SK-N-SH (cell line): ENCODE measurements at regions not wholly inside any gene's neighbourhood (a gene's known extent, or its start where the extent isn't known, plus 50 kb on each side); places are given as distances from the start of the nearest gene placed in this dataset.

Experiments used
- CTCF ChIA-PET: fragments of 300-600, 350-600 bp; formaldehyde crosslinking; extraction: SDS; loops from one replicate; lab custom pipeline; 2021; lab: Yijun Ruan, JAX
- POLR2A ChIA-PET: fragments of 350-600 bp; sonication (Branson Sonifier 250); formaldehyde crosslinking; extraction: SDS; loops from one replicate; lab custom pipeline; 2020; ENCODE audit warnings: antibody characterized with exemption, inconsistent platforms; lab: Yijun Ruan, JAX
- DNase-seq: peaks from one replicate; pipeline ENCODE4 v3.0.0; 2012
- H2AFZ ChIP-seq: fragments of 200-600 bp; sonication (generic); 2 replicates; pipeline ENCODE4 v1.8.1; 2016; ENCODE audit warnings: antibody characterized with exemption, mild to moderate bottlenecking, low read depth
- H3F3A ChIP-seq: fragments of 200-600 bp; sonication (generic); replicated peaks from 2 replicates; pipeline ENCODE3; 2016; ENCODE audit warnings: antibody characterized with exemption, mild to moderate bottlenecking; ENCODE audit not compliant: insufficient read depth
- H3K27ac ChIP-seq, 2 experiments: fragments of 200-500 bp in 1 of 2; fragments of 200-600 bp in 1 of 2; sonication (Bioruptor generic) in 1 of 2; sonication (generic), shearing (Covaris generic) in 1 of 2; 2 replicates each; pipeline versions ENCODE4 v1.5.1 to v1.6.1; 2014 to 2016; ENCODE audit warnings: low read depth in 2 of 2, inconsistent platforms in 1 of 2, low read length in 1 of 2, mild to moderate bottlenecking in 1 of 2, mixed read lengths in 1 of 2
- H3K27me3 ChIP-seq: fragments of 200-600 bp; sonication (generic), shearing (Covaris generic); 2 replicates; pipeline ENCODE4 v1.6.1; 2016; ENCODE audit warnings: mixed run types; ENCODE audit not compliant: insufficient read depth
- H3K36me3 ChIP-seq, 2 experiments: fragments of 200-500 bp in 1 of 2; fragments of 200-600 bp in 1 of 2; sonication (Bioruptor generic) in 1 of 2; sonication (generic) in 1 of 2; replicated peaks in 1 of 2; 2 replicates each; pipeline versions ENCODE3 to v1.5.1; 2014 to 2016; ENCODE audit warnings: low read length in 1 of 2, mild to moderate bottlenecking in 1 of 2; ENCODE audit not compliant: insufficient read depth in 2 of 2, control insufficient read depth in 1 of 2
- H3K4me1 ChIP-seq, 2 experiments: fragments of 200-500 bp in 1 of 2; fragments of 200-600 bp in 1 of 2; sonication (Bioruptor generic) in 1 of 2; sonication (generic), shearing (Covaris generic) in 1 of 2; 2 replicates each; pipeline versions ENCODE4 v1.5.1 to v1.6.1; 2014 to 2016; ENCODE audit warnings: low read depth in 1 of 2, low read length in 1 of 2, mixed run types in 1 of 2; ENCODE audit not compliant: insufficient read depth in 2 of 2, control insufficient read depth in 1 of 2
- H3K4me2 ChIP-seq: fragments of 200-600 bp; sonication (generic), shearing (Covaris generic); 2 replicates; pipeline ENCODE4 v1.6.1; 2017; ENCODE audit warnings: mixed run types
- H3K4me3 ChIP-seq, 2 experiments: fragments of 200-500 bp in 1 of 2; fragments of 200-600 bp in 1 of 2; sonication (Bioruptor generic) in 1 of 2; sonication (generic), shearing (Covaris generic) in 1 of 2; 2 replicates each; pipeline versions ENCODE4 v1.5.1 to v1.8.1; 2014 to 2016; ENCODE audit warnings: low read depth in 2 of 2, inconsistent platforms in 1 of 2, low read length in 1 of 2, mild to moderate bottlenecking in 1 of 2, mixed read lengths in 1 of 2, moderate library complexity in 1 of 2
- H3K79me2 ChIP-seq: fragments of 200-600 bp; sonication (generic); 2 replicates; pipeline ENCODE4 v1.8.1; 2017; ENCODE audit warnings: mild to moderate bottlenecking; ENCODE audit not compliant: insufficient read depth
- H3K9ac ChIP-seq: fragments of 200-600 bp; sonication (generic); 2 replicates; pipeline ENCODE4 v1.6.1; 2017; ENCODE audit warnings: mixed run types
- H3K9me2 ChIP-seq: fragments of 200-600 bp; sonication (generic); 2 replicates; pipeline ENCODE4 v1.6.1; 2017; ENCODE audit warnings: mixed run types
- H3K9me3 ChIP-seq: fragments of 200-600 bp; sonication (generic); 2 replicates; pipeline ENCODE4 v1.6.1; 2017; ENCODE audit warnings: mixed run types, mild to moderate bottlenecking, moderate library complexity
- H4K20me1 ChIP-seq: fragments of 200-600 bp; sonication (generic); 2 replicates; pipeline ENCODE4 v1.6.1; 2017; ENCODE audit warnings: mild to moderate bottlenecking, mixed run types; ENCODE audit not compliant: insufficient read depth
- EZH2phosphoT487 ChIP-seq: fragments of 200-600 bp; sonication (generic); IDR thresholded peaks from 2 replicates; pipeline ENCODE4 v1.6.1; 2017; ENCODE audit warnings: low read depth, mixed run types, mild to moderate bottlenecking, antibody characterized with exemption, moderate library complexity, borderline replicate concordance
- FOSL2 ChIP-seq: IDR thresholded peaks from 2 replicates; pipeline ENCODE4 v1.4.0; 2012; ENCODE audit warnings: low read depth, mild to moderate bottlenecking, moderate library complexity, borderline replicate concordance
- FOXJ3 ChIP-seq: sonication (generic); formaldehyde crosslinking; IDR thresholded peaks from 2 replicates; pipeline ENCODE4 v1.5.1; 2020; ENCODE audit warnings: mild to moderate bottlenecking, missing genetic modification reagents
- FOXM1 ChIP-seq: IDR thresholded peaks from 2 replicates; pipeline ENCODE4 v1.4.0; 2012; ENCODE audit warnings: low read depth, mild to moderate bottlenecking
- GABPA ChIP-seq: IDR thresholded peaks from 2 replicates; pipeline ENCODE4 v1.4.0; 2012; ENCODE audit warnings: low read depth, mild to moderate bottlenecking
- GATA2 ChIP-seq: sonication (generic); formaldehyde crosslinking; IDR thresholded peaks from 2 replicates; pipeline ENCODE4 v1.5.0; 2020; ENCODE audit warnings: mild to moderate bottlenecking, missing genetic modification reagents
- JUND ChIP-seq: IDR thresholded peaks from 2 replicates; pipeline ENCODE4 v1.4.0; 2012
- MEF2A ChIP-seq: IDR thresholded peaks from 2 replicates; pipeline ENCODE4 v1.4.0; 2012; ENCODE audit warnings: low read depth, borderline replicate concordance
- MXI1 ChIP-seq: IDR thresholded peaks from 2 replicates; pipeline ENCODE4 v1.6.1; 2012; ENCODE audit warnings: mild to moderate bottlenecking, low read depth, low read length, improper control_type of control experiment
- NRF1 ChIP-seq: IDR thresholded peaks from 2 replicates; pipeline ENCODE4 v1.6.1; 2012; ENCODE audit warnings: low read depth, mild to moderate bottlenecking, low read length
- POLR2AphosphoS5 ChIP-seq: IDR thresholded peaks from 2 replicates; pipeline ENCODE4 v1.6.1; 2012; ENCODE audit warnings: low read depth, low read length
- RFX5 ChIP-seq: IDR thresholded peaks from 2 replicates; pipeline ENCODE4 v1.6.1; 2012; ENCODE audit warnings: mild to moderate bottlenecking, improper control_type of control experiment, low read length
- SIN3A ChIP-seq: IDR thresholded peaks from 2 replicates; pipeline ENCODE4 v1.6.1; 2012; ENCODE audit warnings: low read depth, mild to moderate bottlenecking, low read length, moderate library complexity, borderline replicate concordance
- TAF1 ChIP-seq: IDR thresholded peaks from 2 replicates; pipeline ENCODE4 v1.6.1; 2012; ENCODE audit warnings: low read depth, mild to moderate bottlenecking, low read length, moderate library complexity, borderline replicate concordance
- TCF12 ChIP-seq: IDR thresholded peaks from 2 replicates; pipeline ENCODE4 v1.4.0; 2012
- TEAD4 ChIP-seq: IDR thresholded peaks from 2 replicates; pipeline ENCODE4 v1.4.0; 2012; ENCODE audit warnings: mild to moderate bottlenecking, borderline replicate concordance; ENCODE audit not compliant: insufficient read depth
- YY1 ChIP-seq: IDR thresholded peaks from 2 replicates; pipeline ENCODE4 v1.4.0; 2012; ENCODE audit warnings: low read depth, mild to moderate bottlenecking
- WGBS: methylation state at CpG from one replicate; pipeline ENCODE4 v1.1.6; 2017; ENCODE audit warnings: low lambda C conversion rate; 5-methylcytosine and 5-hydroxymethylcytosine counted together
- TF ChIP-seq, protein P1 (sequence below): IDR thresholded peaks from 2 replicates; pipeline ENCODE4; 2012
- TF ChIP-seq, protein P2 (sequence below): fragments of 150-350 bp; IDR thresholded peaks from 2 replicates; pipeline ENCODE4 v1.6.1; 2017; ENCODE audit warnings: antibody characterized with exemption, low read length, low read depth, borderline replicate concordance
- TF ChIP-seq, protein P3 (sequence below): fragments of 200-600 bp; sonication (generic); IDR thresholded peaks from 2 replicates; pipeline ENCODE4 v1.6.1; 2017; ENCODE audit warnings: antibody characterized with exemption, mild to moderate bottlenecking, moderate library complexity
- TF ChIP-seq, protein P4 (sequence below): IDR thresholded peaks from 2 replicates; pipeline ENCODE4 v1.6.1; 2012; ENCODE audit warnings: mild to moderate bottlenecking, low read depth, low read length, moderate library complexity
- TF ChIP-seq, protein P5 (sequence below): IDR thresholded peaks from 2 replicates; pipeline ENCODE4 v1.4.0; 2012; ENCODE audit warnings: low read depth

DNA sequence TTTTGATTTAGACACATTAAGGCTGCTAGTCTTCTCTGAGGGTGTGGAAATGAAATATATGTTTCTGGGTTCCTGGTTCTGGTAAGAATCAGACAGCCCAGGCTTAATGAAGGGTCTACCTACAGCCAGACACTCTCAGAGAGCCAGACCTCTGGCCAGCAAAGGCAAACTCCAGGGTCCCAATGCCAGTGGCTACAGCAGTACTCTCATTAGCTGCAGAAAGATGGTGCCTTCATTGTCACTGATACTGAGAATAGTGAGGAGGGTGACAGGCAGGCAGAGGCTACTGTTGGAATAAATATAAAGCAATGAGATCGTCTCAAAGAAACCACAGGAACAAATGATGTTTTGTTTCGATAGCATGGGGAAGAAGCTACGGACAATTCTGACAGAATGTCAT is 437.6 kb downstream of the GPM6A start:
- TF ChIP-seq GABPA (no peak), FOSL2 (no peak), SIN3A (no peak), POLR2AphosphoS5 (no peak), JUND (no peak), RFX5 (no peak), FOXJ3 (no peak)
- TF ChIP-seq, protein P1, sequence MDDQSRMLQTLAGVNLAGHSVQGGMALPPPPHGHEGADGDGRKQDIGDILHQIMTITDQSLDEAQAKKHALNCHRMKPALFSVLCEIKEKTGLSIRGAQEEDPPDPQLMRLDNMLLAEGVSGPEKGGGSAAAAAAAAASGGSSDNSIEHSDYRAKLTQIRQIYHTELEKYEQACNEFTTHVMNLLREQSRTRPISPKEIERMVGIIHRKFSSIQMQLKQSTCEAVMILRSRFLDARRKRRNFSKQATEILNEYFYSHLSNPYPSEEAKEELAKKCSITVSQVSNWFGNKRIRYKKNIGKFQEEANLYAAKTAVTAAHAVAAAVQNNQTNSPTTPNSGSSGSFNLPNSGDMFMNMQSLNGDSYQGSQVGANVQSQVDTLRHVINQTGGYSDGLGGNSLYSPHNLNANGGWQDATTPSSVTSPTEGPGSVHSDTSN, result no peak
- H3K36me3 ChIP-seq, result no peaks in the 10 kb centered on the region
- H3K4me2 ChIP-seq, result no peak overlapping the region

DNA sequence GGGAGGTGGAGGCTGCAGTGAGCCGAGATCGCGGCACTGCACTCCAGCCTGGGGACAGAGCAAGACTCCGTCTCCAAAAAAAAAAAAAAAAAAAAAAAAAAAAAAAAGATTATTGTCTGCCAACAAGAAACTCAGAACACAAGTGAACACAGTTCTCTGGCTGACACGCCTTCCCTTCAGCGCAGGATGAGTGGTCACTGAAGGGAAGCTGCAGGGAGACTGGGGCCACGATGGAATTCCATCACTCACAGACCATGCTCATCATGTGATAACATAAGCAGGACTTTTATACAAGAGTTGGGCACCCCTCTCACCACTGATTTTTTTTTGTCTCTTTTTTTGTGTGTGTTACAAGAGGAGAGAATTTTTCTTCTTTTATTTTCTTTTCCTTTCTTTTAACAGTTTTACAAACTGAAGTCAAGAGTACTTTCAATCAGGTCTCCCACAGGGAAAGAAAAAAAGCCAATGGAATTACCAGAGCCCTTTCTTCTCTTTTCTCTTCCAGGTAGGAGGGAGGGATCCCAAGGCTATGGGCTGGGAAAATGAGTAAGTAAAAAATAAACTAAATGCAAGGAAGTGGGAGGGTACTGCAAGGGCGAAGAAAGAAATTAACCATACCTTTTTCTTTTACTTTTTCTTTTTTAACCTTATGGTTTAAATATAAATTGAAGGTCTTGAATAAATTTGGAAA is 435.6 kb downstream of the GPM6A start:
- Histone ChIP-seq H3K9me2 (no peaks in the 10 kb centered on the region), H2AFZ (no peak overlapping the region), H3K27ac (no peak overlapping the region), H3K4me2 (no peak overlapping the region), H3K4me3 (no peak overlapping the region), H3K79me2 (no peaks in the 10 kb centered on the region), H3K9ac (no peak overlapping the region), H3F3A (peaks cover 3% of the 10 kb centered on the region), H3K9me3 (no peaks in the 10 kb centered on the region), H3K4me1 (no peaks in the 10 kb centered on the region), H3K36me3 (no peaks in the 10 kb centered on the region), H3K27me3 (no peaks in the 10 kb centered on the region), H4K20me1 (no peaks in the 10 kb centered on the region)
- DNase-seq, result no peak
- POLR2A ChIA-PET, result no interaction called here
- CTCF ChIA-PET, result no interaction called here
- WGBS, result 59% methylated on average over 8 of the region's 8 CpGs
- TF ChIP-seq GATA2 (CRISPR knock-in tag) (no peak), YY1 (no peak), MEF2A (no peak), GABPA (no peak), FOXM1 (no peak), TCF12 (no peak), EZH2phosphoT487 (no peak), TAF1 (no peak), TEAD4 (no peak), NRF1 (no peak), MXI1 (no peak)
- TF ChIP-seq, protein P2, sequence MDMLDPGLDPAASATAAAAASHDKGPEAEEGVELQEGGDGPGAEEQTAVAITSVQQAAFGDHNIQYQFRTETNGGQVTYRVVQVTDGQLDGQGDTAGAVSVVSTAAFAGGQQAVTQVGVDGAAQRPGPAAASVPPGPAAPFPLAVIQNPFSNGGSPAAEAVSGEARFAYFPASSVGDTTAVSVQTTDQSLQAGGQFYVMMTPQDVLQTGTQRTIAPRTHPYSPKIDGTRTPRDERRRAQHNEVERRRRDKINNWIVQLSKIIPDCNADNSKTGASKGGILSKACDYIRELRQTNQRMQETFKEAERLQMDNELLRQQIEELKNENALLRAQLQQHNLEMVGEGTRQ, result no peak
- TF ChIP-seq, protein P3, sequence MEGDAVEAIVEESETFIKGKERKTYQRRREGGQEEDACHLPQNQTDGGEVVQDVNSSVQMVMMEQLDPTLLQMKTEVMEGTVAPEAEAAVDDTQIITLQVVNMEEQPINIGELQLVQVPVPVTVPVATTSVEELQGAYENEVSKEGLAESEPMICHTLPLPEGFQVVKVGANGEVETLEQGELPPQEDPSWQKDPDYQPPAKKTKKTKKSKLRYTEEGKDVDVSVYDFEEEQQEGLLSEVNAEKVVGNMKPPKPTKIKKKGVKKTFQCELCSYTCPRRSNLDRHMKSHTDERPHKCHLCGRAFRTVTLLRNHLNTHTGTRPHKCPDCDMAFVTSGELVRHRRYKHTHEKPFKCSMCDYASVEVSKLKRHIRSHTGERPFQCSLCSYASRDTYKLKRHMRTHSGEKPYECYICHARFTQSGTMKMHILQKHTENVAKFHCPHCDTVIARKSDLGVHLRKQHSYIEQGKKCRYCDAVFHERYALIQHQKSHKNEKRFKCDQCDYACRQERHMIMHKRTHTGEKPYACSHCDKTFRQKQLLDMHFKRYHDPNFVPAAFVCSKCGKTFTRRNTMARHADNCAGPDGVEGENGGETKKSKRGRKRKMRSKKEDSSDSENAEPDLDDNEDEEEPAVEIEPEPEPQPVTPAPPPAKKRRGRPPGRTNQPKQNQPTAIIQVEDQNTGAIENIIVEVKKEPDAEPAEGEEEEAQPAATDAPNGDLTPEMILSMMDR, result no peak
- TF ChIP-seq, protein P4, sequence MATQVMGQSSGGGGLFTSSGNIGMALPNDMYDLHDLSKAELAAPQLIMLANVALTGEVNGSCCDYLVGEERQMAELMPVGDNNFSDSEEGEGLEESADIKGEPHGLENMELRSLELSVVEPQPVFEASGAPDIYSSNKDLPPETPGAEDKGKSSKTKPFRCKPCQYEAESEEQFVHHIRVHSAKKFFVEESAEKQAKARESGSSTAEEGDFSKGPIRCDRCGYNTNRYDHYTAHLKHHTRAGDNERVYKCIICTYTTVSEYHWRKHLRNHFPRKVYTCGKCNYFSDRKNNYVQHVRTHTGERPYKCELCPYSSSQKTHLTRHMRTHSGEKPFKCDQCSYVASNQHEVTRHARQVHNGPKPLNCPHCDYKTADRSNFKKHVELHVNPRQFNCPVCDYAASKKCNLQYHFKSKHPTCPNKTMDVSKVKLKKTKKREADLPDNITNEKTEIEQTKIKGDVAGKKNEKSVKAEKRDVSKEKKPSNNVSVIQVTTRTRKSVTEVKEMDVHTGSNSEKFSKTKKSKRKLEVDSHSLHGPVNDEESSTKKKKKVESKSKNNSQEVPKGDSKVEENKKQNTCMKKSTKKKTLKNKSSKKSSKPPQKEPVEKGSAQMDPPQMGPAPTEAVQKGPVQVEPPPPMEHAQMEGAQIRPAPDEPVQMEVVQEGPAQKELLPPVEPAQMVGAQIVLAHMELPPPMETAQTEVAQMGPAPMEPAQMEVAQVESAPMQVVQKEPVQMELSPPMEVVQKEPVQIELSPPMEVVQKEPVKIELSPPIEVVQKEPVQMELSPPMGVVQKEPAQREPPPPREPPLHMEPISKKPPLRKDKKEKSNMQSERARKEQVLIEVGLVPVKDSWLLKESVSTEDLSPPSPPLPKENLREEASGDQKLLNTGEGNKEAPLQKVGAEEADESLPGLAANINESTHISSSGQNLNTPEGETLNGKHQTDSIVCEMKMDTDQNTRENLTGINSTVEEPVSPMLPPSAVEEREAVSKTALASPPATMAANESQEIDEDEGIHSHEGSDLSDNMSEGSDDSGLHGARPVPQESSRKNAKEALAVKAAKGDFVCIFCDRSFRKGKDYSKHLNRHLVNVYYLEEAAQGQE, result no peak
- TF ChIP-seq, protein P5, sequence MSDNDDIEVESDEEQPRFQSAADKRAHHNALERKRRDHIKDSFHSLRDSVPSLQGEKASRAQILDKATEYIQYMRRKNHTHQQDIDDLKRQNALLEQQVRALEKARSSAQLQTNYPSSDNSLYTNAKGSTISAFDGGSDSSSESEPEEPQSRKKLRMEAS, result no peak

More for the DNA sequence above, 437.6 kb downstream of the GPM6A start:
- H4K20me1 ChIP-seq, result no peaks in the 10 kb centered on the region
- 41% methylated on average over 3 of the region's 3 CpGs for WGBS
- H3K9me2 ChIP-seq, result no peaks in the 10 kb centered on the region
- peaks cover 3% of the 10 kb centered on the region for H3F3A ChIP-seq
- H3K9ac ChIP-seq, result no peak overlapping the region
- ChIA-PET POLR2A (no interaction called here), CTCF (no interaction called here)
- H2AFZ ChIP-seq, result no peak overlapping the region
- no peaks in the 10 kb centered on the region for H3K4me1 ChIP-seq
- H3K4me3 ChIP-seq, result no peak overlapping the region
- no peaks in the 10 kb centered on the region for H3K9me3 ChIP-seq
- no peaks in the 10 kb centered on the region for H3K79me2 ChIP-seq
- H3K27me3 ChIP-seq, result no peaks in the 10 kb centered on the region
- H3K27ac ChIP-seq, result no peak overlapping the region
- no peak for DNase-seq
